Activated CD4-positive, alpha-beta T cell treated with anti-CD3 and anti-CD28 coated beads, Interleukin-2, amount 10 ng/mL, durations not matched to agents 7 days and 5 days (primary cell): ENCODE measurements at regions not wholly inside any gene's neighbourhood (a gene's known extent, or its start where the extent isn't known, plus 50 kb on each side); places are given as distances from the start of the nearest gene placed in this dataset.
"Not testable (repeated sequence)": the region's sequence is repeated elsewhere in the genome, so short reads cannot be mapped to it uniquely, and the experiment has no call there.

Experiments used
- CTCF ChIA-PET: fragments of 350-600 bp; sonication (Branson Sonifier 250); formaldehyde crosslinking; loops from one replicate; lab custom pipeline; 2021; ENCODE audit warnings: antibody characterized with exemption; lab: Charles Lee
- POLR2A ChIA-PET: fragments of 350-600 bp; sonication (Branson Sonifier 250); formaldehyde crosslinking; loops from one replicate; lab custom pipeline; 2021; ENCODE audit warnings: antibody characterized with exemption; lab: Charles Lee
- DNase-seq: peaks from one replicate; pipeline ENCODE4 v3.0.0-alpha.2; 2020
- H3K27ac Mint-ChIP-seq: one replicate; pipeline ENCODE4 v1.8.0; 2021; ENCODE audit warnings: mild to moderate bottlenecking, moderate library complexity, mixed read lengths
- H3K27me3 Mint-ChIP-seq: one replicate; pipeline ENCODE4 v1.8.0; 2021; ENCODE audit warnings: mixed read lengths
- H3K36me3 Mint-ChIP-seq: one replicate; pipeline ENCODE4 v1.8.0; 2021; ENCODE audit warnings: low read depth, mixed read lengths
- H3K4me1 Mint-ChIP-seq: one replicate; pipeline ENCODE4 v1.8.0; 2021; ENCODE audit warnings: mixed read lengths
- H3K4me3 Mint-ChIP-seq: one replicate; pipeline ENCODE4 v1.8.0; 2021; ENCODE audit warnings: mild to moderate bottlenecking, moderate library complexity, mixed read lengths
- H3K9me3 Mint-ChIP-seq: one replicate; pipeline ENCODE4 v1.8.0; 2021; ENCODE audit warnings: mixed read lengths

GRCh38 chr9:91512235-91512634 lies 88.6 kb upstream of the NFIL3 start:
- POLR2A ChIA-PET, H3K9me3 Mint-ChIP-seq, H3K4me1 Mint-ChIP-seq, H3K36me3 Mint-ChIP-seq, DNase-seq, H3K27ac Mint-ChIP-seq, CTCF ChIA-PET, H3K4me3 Mint-ChIP-seq: not testable (repeated sequence)
- peaks cover 15% of the 10 kb centered on the region for H3K27me3 Mint-ChIP-seq

GRCh38 chr9:91503673-91504081 lies 80.0 kb upstream of the NFIL3 start:
- ChIA-PET POLR2A (no interaction called here), CTCF (no interaction called here)
- H3K27ac Mint-ChIP-seq, result no peak overlapping the region
- H3K4me3 Mint-ChIP-seq, result no peak overlapping the region
- H3K9me3 Mint-ChIP-seq, result no peaks in the 10 kb centered on the region
- no peaks in the 10 kb centered on the region for H3K4me1 Mint-ChIP-seq
- H3K36me3 Mint-ChIP-seq, result no peaks in the 10 kb centered on the region
- peaks cover 21% of the 10 kb centered on the region for H3K27me3 Mint-ChIP-seq
- no peak for DNase-seq

- POLR2A ChIA-PET, result no interaction called here
- no peaks in the 10 kb centered on the region for H3K4me1 Mint-ChIP-seq
- peaks cover 18% of the 10 kb centered on the region for H3K27me3 Mint-ChIP-seq
- H3K4me3 Mint-ChIP-seq, result no peak overlapping the region
- no peaks in the 10 kb centered on the region for H3K9me3 Mint-ChIP-seq
- no peaks in the 10 kb centered on the region for H3K36me3 Mint-ChIP-seq
- CTCF ChIA-PET, result no interaction called here
- H3K27ac Mint-ChIP-seq, result no peak overlapping the region
- DNase-seq, result no peak
These were observed 79.5 kb upstream of the NFIL3 start for GRCh38 chr9:91502913-91503672.

GRCh38 chr9:91502475-91502874 lies 78.8 kb upstream of the NFIL3 start:
- ChIA-PET CTCF (no interaction called here), POLR2A (no interaction called here)
- Mint-ChIP-seq H3K9me3 (no peaks in the 10 kb centered on the region), H3K27me3 (peaks cover 11% of the 10 kb centered on the region), H3K4me1 (no peaks in the 10 kb centered on the region), H3K27ac (no peak overlapping the region), H3K36me3 (no peaks in the 10 kb centered on the region), H3K4me3 (no peak overlapping the region)
- DNase-seq, result no peak

- H3K36me3 Mint-ChIP-seq, result no peaks in the 10 kb centered on the region
- H3K27ac Mint-ChIP-seq, result no peak overlapping the region
- H3K4me1 Mint-ChIP-seq, result no peaks in the 10 kb centered on the region
- H3K4me3 Mint-ChIP-seq, result no peak overlapping the region
- no peak for DNase-seq
- POLR2A ChIA-PET, result no interaction called here
- H3K9me3 Mint-ChIP-seq, result no peaks in the 10 kb centered on the region
- peaks cover 8% of the 10 kb centered on the region for H3K27me3 Mint-ChIP-seq
- CTCF ChIA-PET, result no interaction called here
These were observed 76.9 kb upstream of the NFIL3 start for GRCh38 chr9:91500509-91501014.

GRCh38 chr9:91496351-91496750 lies 72.7 kb upstream of the NFIL3 start:
- no peak for DNase-seq
- ChIA-PET CTCF (no interaction called here), POLR2A (no interaction called here)
- H3K36me3 Mint-ChIP-seq, result no peaks in the 10 kb centered on the region
- H3K27me3 Mint-ChIP-seq, result peaks cover 14% of the 10 kb centered on the region
- H3K27ac Mint-ChIP-seq, result no peak overlapping the region
- H3K4me3 Mint-ChIP-seq, result no peak overlapping the region
- H3K9me3 Mint-ChIP-seq, result no peaks in the 10 kb centered on the region
- H3K4me1 Mint-ChIP-seq, result no peaks in the 10 kb centered on the region

- Mint-ChIP-seq H3K9me3 (no peaks in the 10 kb centered on the region), H3K27ac (no peak overlapping the region), H3K36me3 (no peaks in the 10 kb centered on the region), H3K4me3 (no peak overlapping the region), H3K27me3 (peaks cover 9% of the 10 kb centered on the region), H3K4me1 (no peaks in the 10 kb centered on the region)
- no peak for DNase-seq
- POLR2A ChIA-PET, result no interaction called here
- CTCF ChIA-PET, result interaction anchor here (1.1 kb wide), 1 partner anchor 18 kb away, joined by 4 read pairs; no protein-coding TSS in a partner anchor
These were observed 71.8 kb upstream of the NFIL3 start for GRCh38 chr9:91495450-91495849.

- H3K4me1 Mint-ChIP-seq, result no peaks in the 10 kb centered on the region
- no peak overlapping the region for H3K4me3 Mint-ChIP-seq
- H3K27me3 Mint-ChIP-seq, result peaks cover 11% of the 10 kb centered on the region
- H3K27ac Mint-ChIP-seq, result no peak overlapping the region
- no peaks in the 10 kb centered on the region for H3K36me3 Mint-ChIP-seq
- no peak for DNase-seq
- ChIA-PET POLR2A (no interaction called here), CTCF (interaction anchor here (1.1 kb wide), 1 partner anchor 19 kb away, joined by 4 read pairs; no protein-coding TSS in a partner anchor)
- H3K9me3 Mint-ChIP-seq, result no peaks in the 10 kb centered on the region
These were observed 71.1 kb upstream of the NFIL3 start for GRCh38 chr9:91494751-91495150.

- peaks cover 17% of the 10 kb centered on the region for H3K27me3 Mint-ChIP-seq
- no peaks in the 10 kb centered on the region for H3K36me3 Mint-ChIP-seq
- no peaks in the 10 kb centered on the region for H3K9me3 Mint-ChIP-seq
- DNase-seq, result no peak
- H3K27ac Mint-ChIP-seq, result no peak overlapping the region
- CTCF ChIA-PET, result interaction anchor here (1.1 kb wide), 1 partner anchor 22 kb away, joined by 3 read pairs; no protein-coding TSS in a partner anchor
- no peak overlapping the region for H3K4me3 Mint-ChIP-seq
- POLR2A ChIA-PET, result no interaction called here
- no peaks in the 10 kb centered on the region for H3K4me1 Mint-ChIP-seq
These were observed 68.6 kb upstream of the NFIL3 start for GRCh38 chr9:91492237-91492636.

- Mint-ChIP-seq H3K27ac (no peak overlapping the region), H3K36me3 (no peaks in the 10 kb centered on the region), H3K27me3 (peaks cover 17% of the 10 kb centered on the region), H3K4me1 (no peaks in the 10 kb centered on the region), H3K4me3 (no peak overlapping the region), H3K9me3 (no peaks in the 10 kb centered on the region)
- ChIA-PET POLR2A (no interaction called here), CTCF (interaction anchor here (1.1 kb wide), 1 partner anchor 23 kb away, joined by 3 read pairs; no protein-coding TSS in a partner anchor)
- DNase-seq, result no peak
These were observed 68.0 kb upstream of the NFIL3 start for GRCh38 chr9:91491624-91492023.

GRCh38 chr9:91489361-91489899 lies 65.8 kb upstream of the NFIL3 start:
- H3K4me3 Mint-ChIP-seq, result no peak overlapping the region
- H3K9me3 Mint-ChIP-seq, result no peaks in the 10 kb centered on the region
- H3K4me1 Mint-ChIP-seq, result no peaks in the 10 kb centered on the region
- H3K36me3 Mint-ChIP-seq, result no peaks in the 10 kb centered on the region
- ChIA-PET CTCF (no interaction called here), POLR2A (no interaction called here)
- DNase-seq, result no peak
- no peak overlapping the region for H3K27ac Mint-ChIP-seq
- H3K27me3 Mint-ChIP-seq, result peaks cover 19% of the 10 kb centered on the region

GRCh38 chr9:91488341-91488740 lies 64.7 kb upstream of the NFIL3 start:
- Mint-ChIP-seq H3K27me3 (peaks cover 20% of the 10 kb centered on the region), H3K27ac (no peak overlapping the region), H3K4me3 (no peak overlapping the region), H3K4me1 (no peaks in the 10 kb centered on the region), H3K36me3 (no peaks in the 10 kb centered on the region), H3K9me3 (no peaks in the 10 kb centered on the region)
- CTCF ChIA-PET, result no interaction called here
- POLR2A ChIA-PET, result no interaction called here
- DNase-seq, result no peak

- CTCF ChIA-PET, result interaction anchor here (1.2 kb wide), 1 partner anchor 32 kb away, joined by 3 read pairs; no protein-coding TSS in a partner anchor
- Mint-ChIP-seq H3K9me3 (no peaks in the 10 kb centered on the region), H3K4me1 (no peaks in the 10 kb centered on the region), H3K36me3 (no peaks in the 10 kb centered on the region), H3K4me3 (no peak overlapping the region), H3K27ac (no peak overlapping the region), H3K27me3 (peaks cover 20% of the 10 kb centered on the region)
- no peak for DNase-seq
- POLR2A ChIA-PET, result no interaction called here
These were observed 63.3 kb upstream of the NFIL3 start for GRCh38 chr9:91486699-91487497.
